Stimulated activated CD8-positive, alpha-beta memory T cell treated with anti-CD3 and anti-CD28 coated beads, Interleukin-4, amount 100 ng/mL, for 48 hours (primary cell): ENCODE measurements at regions not wholly inside any gene's neighbourhood (a gene's known extent, or its start where the extent isn't known, plus 50 kb on each side); places are given as distances from the start of the nearest gene placed in this dataset.
"Not testable (repeated sequence)": the region's sequence is repeated elsewhere in the genome, so short reads cannot be mapped to it uniquely, and the experiment has no call there.

ENCODE experiments used
- DNase-seq: peaks from one replicate; pipeline ENCODE4 v3.0.0-alpha.2; 2020

GRCh38 chr16:85510041-85510659, 103.0 kb upstream of the GSE1 start:
- DNase-seq, result no peak

GRCh38 chr16:85511938-85512807, 100.9 kb upstream of the GSE1 start:
- no peak for DNase-seq

GRCh38 chr16:85512808-85513115, 100.4 kb upstream of the GSE1 start:
- no peak for DNase-seq

GRCh38 chr16:85513180-85513579, 99.9 kb upstream of the GSE1 start:
- DNase-seq, result no peak

GRCh38 chr16:85513649-85514048, 99.5 kb upstream of the GSE1 start:
- no peak for DNase-seq

- no peak for DNase-seq
Measured at GRCh38 chr16:85514295-85514597, 98.9 kb upstream of the GSE1 start.

- DNase-seq, result no peak
Measured at GRCh38 chr16:85514598-85515318, 98.4 kb upstream of the GSE1 start.

GRCh38 chr16:85515319-85515745, 97.8 kb upstream of the GSE1 start:
- no peak for DNase-seq

- no peak for DNase-seq
Measured at GRCh38 chr16:85515830-85516397, 97.2 kb upstream of the GSE1 start.

GRCh38 chr16:85517154-85517553, 96.0 kb upstream of the GSE1 start:
- DNase-seq, result no peak

- DNase-seq, result no peak
Measured at GRCh38 chr16:85517563-85518179, 95.5 kb upstream of the GSE1 start.

- no peak for DNase-seq
Measured at GRCh38 chr16:85518398-85519049, 94.6 kb upstream of the GSE1 start.

GRCh38 chr16:85519050-85519440, 94.1 kb upstream of the GSE1 start:
- not testable (repeated sequence) for DNase-seq

GRCh38 chr16:85519540-85520231, 93.4 kb upstream of the GSE1 start:
- no peak for DNase-seq

- no peak for DNase-seq
Measured at GRCh38 chr16:85520853-85521521, 92.1 kb upstream of the GSE1 start.

- DNase-seq, result no peak
Measured at GRCh38 chr16:85521552-85522307, 91.4 kb upstream of the GSE1 start.

GRCh38 chr16:85522308-85522841, 90.7 kb upstream of the GSE1 start:
- DNase-seq, result no peak

GRCh38 chr16:85522842-85523601, 90.1 kb upstream of the GSE1 start:
- no peak for DNase-seq

- DNase-seq, result no peak
Measured at GRCh38 chr16:85523602-85524364, 89.3 kb upstream of the GSE1 start.
